MCF 10A (cell line): ENCODE measurements at regions not wholly inside any gene's neighbourhood (a gene's known extent, or its start where the extent isn't known, plus 50 kb on each side); places are given as distances from the start of the nearest gene placed in this dataset.

ENCODE experiments used
- BruUV-seq: library from RNA; stranded (reverse); fragments of 400-500 nt; replicated peaks from 2 replicates; lab custom pipeline; 2021; lab: Mats Ljungman, UMichigan
- CTCF ChIA-PET: fragments of 300-600 bp; sonication (Branson Sonifier 250); formaldehyde crosslinking; extraction: SDS; loops from one replicate; lab custom pipeline; 2021; ENCODE audit warnings: antibody characterized with exemption, inconsistent platforms; lab: Yijun Ruan, JAX
- POLR2A ChIA-PET: fragments of 300-600, 350-650 bp; sonication (Branson Sonifier 250); formaldehyde crosslinking; extraction: SDS; loops from one replicate; lab custom pipeline; 2020; ENCODE audit warnings: antibody characterized with exemption, inconsistent platforms; lab: Yijun Ruan, JAX
- DNase-seq: peaks from one replicate; pipeline ENCODE4 v3.0.0-alpha.2; 2018; ENCODE audit not compliant: unreplicated experiment
- H3K27ac Mint-ChIP-seq: one replicate; pipeline ENCODE4 v1.8.0; 2022; ENCODE audit warnings: mild to moderate bottlenecking, low read depth, mixed read lengths; ENCODE audit not compliant: unreplicated experiment
- H3K27me3 Mint-ChIP-seq: one replicate; pipeline ENCODE4 v1.8.0; 2022; ENCODE audit warnings: mixed read lengths; ENCODE audit not compliant: insufficient read depth, unreplicated experiment
- H3K36me3 Mint-ChIP-seq: one replicate; pipeline ENCODE4 v1.8.0; 2022; ENCODE audit warnings: mild to moderate bottlenecking, moderate library complexity, mixed read lengths; ENCODE audit not compliant: insufficient read depth, unreplicated experiment
- H3K4me1 Mint-ChIP-seq: one replicate; pipeline ENCODE4 v1.8.0; 2022; ENCODE audit warnings: mixed read lengths; ENCODE audit not compliant: insufficient read depth, unreplicated experiment
- H3K4me3 Mint-ChIP-seq: one replicate; pipeline ENCODE4 v1.8.0; 2022; ENCODE audit warnings: mild to moderate bottlenecking, moderate library complexity, mixed read lengths; ENCODE audit not compliant: unreplicated experiment
- H3K9me3 Mint-ChIP-seq: one replicate; pipeline ENCODE4 v1.8.0; 2022; ENCODE audit warnings: mixed read lengths; ENCODE audit not compliant: unreplicated experiment
- intact Hi-C: fragments of 100-400 bp; cut with micrococcal nuclease; formaldehyde crosslinking; loops from 2 replicates; pipeline ENCODE4 v1.14.1; 2022
- TF ChIP-seq, protein P1 (sequence below): fragments of 200-600 bp; IDR thresholded peaks from one replicate; pipeline ENCODE4 v1.8.0; 2022; ENCODE audit warnings: antibody characterized with exemption, mild to moderate bottlenecking; ENCODE audit not compliant: unreplicated experiment

GRCh38 chr11:92071660-92072059 lies 153.0 kb upstream of the FAT3 start:
- intact Hi-C loops = loop anchor here (5.0 kb wide), 1 partner anchor 816 kb away; no protein-coding TSS in a partner anchor
- POLR2A ChIA-PET = no interaction called here
- CTCF ChIA-PET = interaction anchor here (0.7 kb wide), 1 partner anchor 207 kb away, joined by 4 read pairs; no protein-coding TSS in a partner anchor
- Mint-ChIP-seq H3K36me3 (no peaks in the 10 kb centered on the region), H3K9me3 (peaks cover 15% of the 10 kb centered on the region), H3K4me1 (no peaks in the 10 kb centered on the region), H3K4me3 (no peak overlapping the region), H3K27ac (no peak overlapping the region), H3K27me3 (no peaks in the 10 kb centered on the region)
- DNase-seq = no peak
- TF ChIP-seq, protein P1, sequence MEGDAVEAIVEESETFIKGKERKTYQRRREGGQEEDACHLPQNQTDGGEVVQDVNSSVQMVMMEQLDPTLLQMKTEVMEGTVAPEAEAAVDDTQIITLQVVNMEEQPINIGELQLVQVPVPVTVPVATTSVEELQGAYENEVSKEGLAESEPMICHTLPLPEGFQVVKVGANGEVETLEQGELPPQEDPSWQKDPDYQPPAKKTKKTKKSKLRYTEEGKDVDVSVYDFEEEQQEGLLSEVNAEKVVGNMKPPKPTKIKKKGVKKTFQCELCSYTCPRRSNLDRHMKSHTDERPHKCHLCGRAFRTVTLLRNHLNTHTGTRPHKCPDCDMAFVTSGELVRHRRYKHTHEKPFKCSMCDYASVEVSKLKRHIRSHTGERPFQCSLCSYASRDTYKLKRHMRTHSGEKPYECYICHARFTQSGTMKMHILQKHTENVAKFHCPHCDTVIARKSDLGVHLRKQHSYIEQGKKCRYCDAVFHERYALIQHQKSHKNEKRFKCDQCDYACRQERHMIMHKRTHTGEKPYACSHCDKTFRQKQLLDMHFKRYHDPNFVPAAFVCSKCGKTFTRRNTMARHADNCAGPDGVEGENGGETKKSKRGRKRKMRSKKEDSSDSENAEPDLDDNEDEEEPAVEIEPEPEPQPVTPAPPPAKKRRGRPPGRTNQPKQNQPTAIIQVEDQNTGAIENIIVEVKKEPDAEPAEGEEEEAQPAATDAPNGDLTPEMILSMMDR = no peak
- no TSS peak for BruUV-seq

GRCh38 chr11:92070026-92070889 lies 154.4 kb upstream of the FAT3 start:
- intact Hi-C loops = loop anchor here (5.0 kb wide), 1 partner anchor 817 kb away; no protein-coding TSS in a partner anchor
- POLR2A ChIA-PET = no interaction called here
- CTCF ChIA-PET = interaction anchor here (0.6 to 1.3 kb wide), 3 partner anchors 40 to 815 kb away, joined by 3 to 6 read pairs (median 3); no protein-coding TSS in a partner anchor
- peaks cover 15% of the 10 kb centered on the region for H3K9me3 Mint-ChIP-seq
- no peaks in the 10 kb centered on the region for H3K36me3 Mint-ChIP-seq
- TF ChIP-seq, protein P1 = no peak
- H3K4me1 Mint-ChIP-seq = no peaks in the 10 kb centered on the region
- BruUV-seq = no TSS peak
- no peak overlapping the region for H3K27ac Mint-ChIP-seq
- DNase-seq = no peak
- no peaks in the 10 kb centered on the region for H3K27me3 Mint-ChIP-seq
- no peak overlapping the region for H3K4me3 Mint-ChIP-seq

GRCh38 chr11:92067016-92067415 lies 157.6 kb upstream of the FAT3 start:
- H3K27ac Mint-ChIP-seq = no peak overlapping the region
- POLR2A ChIA-PET = interaction anchor here (0.6 to 1.2 kb wide), 2 partner anchors 19 to 242 kb away, joined by 3 read pairs; no protein-coding TSS in a partner anchor
- no TSS peak for BruUV-seq
- H3K4me3 Mint-ChIP-seq = no peak overlapping the region
- TF ChIP-seq, protein P1 = no peak
- H3K9me3 Mint-ChIP-seq = peaks cover 8% of the 10 kb centered on the region
- CTCF ChIA-PET = interaction anchor here (0.9 kb wide), 1 partner anchor 820 kb away, joined by 3 read pairs; no protein-coding TSS in a partner anchor
- no peak for DNase-seq
- no peaks in the 10 kb centered on the region for H3K4me1 Mint-ChIP-seq
- no peaks in the 10 kb centered on the region for H3K27me3 Mint-ChIP-seq
- no peaks in the 10 kb centered on the region for H3K36me3 Mint-ChIP-seq
- intact Hi-C loops = no loop called here

GRCh38 chr11:92061456-92062062 lies 163.1 kb upstream of the FAT3 start:
- intact Hi-C loops = no loop called here
- no peaks in the 10 kb centered on the region for H3K27me3 Mint-ChIP-seq
- ChIA-PET POLR2A (no interaction called here), CTCF (no interaction called here)
- no TSS peak for BruUV-seq
- TF ChIP-seq, protein P1 = no peak
- no peak overlapping the region for H3K4me3 Mint-ChIP-seq
- no peaks in the 10 kb centered on the region for H3K9me3 Mint-ChIP-seq
- H3K36me3 Mint-ChIP-seq = no peaks in the 10 kb centered on the region
- DNase-seq = no peak
- H3K27ac Mint-ChIP-seq = no peak overlapping the region
- H3K4me1 Mint-ChIP-seq = peaks cover 6% of the 10 kb centered on the region
